Sigmoid colon (tissue), 4 donors: ENCODE measurements at regions not wholly inside any gene's neighbourhood (a gene's known extent, or its start where the extent isn't known, plus 50 kb on each side); places are given as distances from the start of the nearest gene placed in this dataset.

Source experiments
- EP300 ChIP-seq, 4 donors: sonication (generic); formaldehyde crosslinking; IDR thresholded peaks; one replicate each; pipeline ENCODE4 v1.6.1; 2017; ENCODE audit warnings: antibody characterized with exemption in 4 of 4
- POLR2AphosphoS5 ChIP-seq, 4 donors: sonication (generic); formaldehyde crosslinking; IDR thresholded peaks; one replicate each; pipeline ENCODE4 v1.6.1; 2017; ENCODE audit warnings: antibody characterized with exemption in 4 of 4
- TF ChIP-seq, protein P1 (sequence below), 4 experiments: fragments of 450-650 bp in 3 of 4; fragments of 200-600 bp in 1 of 4; IDR thresholded peaks; one replicate each; pipeline ENCODE4 v1.5.1; 2016 to 2019; ENCODE audit warnings: antibody characterized with exemption in 4 of 4, mild to moderate bottlenecking in 3 of 4, moderate library complexity in 2 of 4

- TF ChIP-seq, protein P1, sequence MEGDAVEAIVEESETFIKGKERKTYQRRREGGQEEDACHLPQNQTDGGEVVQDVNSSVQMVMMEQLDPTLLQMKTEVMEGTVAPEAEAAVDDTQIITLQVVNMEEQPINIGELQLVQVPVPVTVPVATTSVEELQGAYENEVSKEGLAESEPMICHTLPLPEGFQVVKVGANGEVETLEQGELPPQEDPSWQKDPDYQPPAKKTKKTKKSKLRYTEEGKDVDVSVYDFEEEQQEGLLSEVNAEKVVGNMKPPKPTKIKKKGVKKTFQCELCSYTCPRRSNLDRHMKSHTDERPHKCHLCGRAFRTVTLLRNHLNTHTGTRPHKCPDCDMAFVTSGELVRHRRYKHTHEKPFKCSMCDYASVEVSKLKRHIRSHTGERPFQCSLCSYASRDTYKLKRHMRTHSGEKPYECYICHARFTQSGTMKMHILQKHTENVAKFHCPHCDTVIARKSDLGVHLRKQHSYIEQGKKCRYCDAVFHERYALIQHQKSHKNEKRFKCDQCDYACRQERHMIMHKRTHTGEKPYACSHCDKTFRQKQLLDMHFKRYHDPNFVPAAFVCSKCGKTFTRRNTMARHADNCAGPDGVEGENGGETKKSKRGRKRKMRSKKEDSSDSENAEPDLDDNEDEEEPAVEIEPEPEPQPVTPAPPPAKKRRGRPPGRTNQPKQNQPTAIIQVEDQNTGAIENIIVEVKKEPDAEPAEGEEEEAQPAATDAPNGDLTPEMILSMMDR (IDR thresholded peaks at IDR 0.05) = no peak
- TF ChIP-seq POLR2AphosphoS5 (IDR thresholded peaks at IDR 0.05) (no peak), EP300 (IDR thresholded peaks at IDR 0.05) (no peak)
Observed at GRCh38 chr4:54863571-54864255, 206.0 kb downstream of the KIT start.
